H1 (cell line): ENCODE measurements at regions not wholly inside any gene's neighbourhood (a gene's known extent, or its start where the extent isn't known, plus 50 kb on each side); places are given as distances from the start of the nearest gene placed in this dataset.

Experiments used
- ATF3 ChIP-seq: IDR thresholded peaks from 2 replicates; pipeline ENCODE4 v1.6.1; 2011; ENCODE audit warnings: low read depth, mild to moderate bottlenecking, low read length; ENCODE audit not compliant: insufficient read depth
- BACH1 ChIP-seq: IDR thresholded peaks from 2 replicates; pipeline ENCODE4 v1.6.1; 2012; ENCODE audit warnings: low read length, improper control_type of control experiment
- EZH2 ChIP-seq: fragments of 200-600 bp; sonication (generic); IDR thresholded peaks from 2 replicates; pipeline ENCODE4 v1.7.1; 2012; ENCODE audit warnings: low read depth, mild to moderate bottlenecking, moderate library complexity, low read length, inconsistent platforms; ENCODE audit not compliant: severe bottlenecking
- MAFK ChIP-seq: IDR thresholded peaks from 2 replicates; pipeline ENCODE4 v1.6.1; 2012; ENCODE audit warnings: low read depth, mild to moderate bottlenecking, improper control_type of control experiment, low read length
- POLR2A ChIP-seq, 2 experiments: IDR thresholded peaks; 1 replicate in 1 of 2; 2 replicates in 1 of 2; pipeline ENCODE4 v1.6.1; 2011; ENCODE audit warnings: low read depth in 2 of 2, low read length in 2 of 2, mild to moderate bottlenecking in 2 of 2; ENCODE audit errors: control extremely low read depth in 1 of 2
- RXRA ChIP-seq: IDR thresholded peaks from 2 replicates; pipeline ENCODE4 v1.6.1; 2011; ENCODE audit warnings: low read depth, mild to moderate bottlenecking, low read length, moderate library complexity; ENCODE audit not compliant: insufficient read depth
- TAF1 ChIP-seq: IDR thresholded peaks from 2 replicates; pipeline ENCODE4 v1.6.1; 2011; ENCODE audit warnings: mild to moderate bottlenecking, low read depth, low read length
- TBP ChIP-seq: IDR thresholded peaks from 2 replicates; pipeline ENCODE4 v1.6.1; 2011; ENCODE audit warnings: low read depth, low read length, improper control_type of control experiment
- TF ChIP-seq, protein P1 (sequence below), 3 experiments: IDR thresholded peaks; 1 replicate in 2 of 3; 2 replicates in 1 of 3; pipeline versions ENCODE4 v1.5.1 to v1.6.1; 2011; ENCODE audit warnings: low read length in 3 of 3, mild to moderate bottlenecking in 3 of 3, inconsistent platforms in 2 of 3, low read depth in 1 of 3, moderate library complexity in 1 of 3; ENCODE audit not compliant: insufficient read depth in 1 of 3; ENCODE audit errors: control extremely low read depth in 1 of 3
- TF ChIP-seq, protein P2 (sequence below): IDR thresholded peaks from 2 replicates; pipeline ENCODE4 v1.6.1; 2012; ENCODE audit warnings: inconsistent platforms
- TF ChIP-seq, protein P3 (sequence below): IDR thresholded peaks from 2 replicates; pipeline ENCODE4 v1.6.1; 2012; ENCODE audit warnings: low read length, inconsistent platforms

GRCh38 chr14:101229666-101230065, 326.1 kb upstream of the RTL1 start:
- TF ChIP-seq ATF3 (no peak), POLR2A (IDR thresholded peaks at IDR 0.05; ENCODE audit: control extremely low read depth in 1 of 2, low read depth in 2 of 2, low read length in 2 of 2) (no peak), EZH2 (no peak), TBP (no peak), TAF1 (no peak), BACH1 (no peak), MAFK (no peak), RXRA (no peak)
- TF ChIP-seq, protein P1, sequence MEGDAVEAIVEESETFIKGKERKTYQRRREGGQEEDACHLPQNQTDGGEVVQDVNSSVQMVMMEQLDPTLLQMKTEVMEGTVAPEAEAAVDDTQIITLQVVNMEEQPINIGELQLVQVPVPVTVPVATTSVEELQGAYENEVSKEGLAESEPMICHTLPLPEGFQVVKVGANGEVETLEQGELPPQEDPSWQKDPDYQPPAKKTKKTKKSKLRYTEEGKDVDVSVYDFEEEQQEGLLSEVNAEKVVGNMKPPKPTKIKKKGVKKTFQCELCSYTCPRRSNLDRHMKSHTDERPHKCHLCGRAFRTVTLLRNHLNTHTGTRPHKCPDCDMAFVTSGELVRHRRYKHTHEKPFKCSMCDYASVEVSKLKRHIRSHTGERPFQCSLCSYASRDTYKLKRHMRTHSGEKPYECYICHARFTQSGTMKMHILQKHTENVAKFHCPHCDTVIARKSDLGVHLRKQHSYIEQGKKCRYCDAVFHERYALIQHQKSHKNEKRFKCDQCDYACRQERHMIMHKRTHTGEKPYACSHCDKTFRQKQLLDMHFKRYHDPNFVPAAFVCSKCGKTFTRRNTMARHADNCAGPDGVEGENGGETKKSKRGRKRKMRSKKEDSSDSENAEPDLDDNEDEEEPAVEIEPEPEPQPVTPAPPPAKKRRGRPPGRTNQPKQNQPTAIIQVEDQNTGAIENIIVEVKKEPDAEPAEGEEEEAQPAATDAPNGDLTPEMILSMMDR (IDR thresholded peaks at IDR 0.05; ENCODE audit: control extremely low read depth in 1 of 3, insufficient read depth in 1 of 3, low read depth in 1 of 3, low read length in 3 of 3) = no peak
- TF ChIP-seq, protein P2, sequence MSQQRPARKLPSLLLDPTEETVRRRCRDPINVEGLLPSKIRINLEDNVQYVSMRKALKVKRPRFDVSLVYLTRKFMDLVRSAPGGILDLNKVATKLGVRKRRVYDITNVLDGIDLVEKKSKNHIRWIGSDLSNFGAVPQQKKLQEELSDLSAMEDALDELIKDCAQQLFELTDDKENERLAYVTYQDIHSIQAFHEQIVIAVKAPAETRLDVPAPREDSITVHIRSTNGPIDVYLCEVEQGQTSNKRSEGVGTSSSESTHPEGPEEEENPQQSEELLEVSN = no peak
- TF ChIP-seq, protein P3, sequence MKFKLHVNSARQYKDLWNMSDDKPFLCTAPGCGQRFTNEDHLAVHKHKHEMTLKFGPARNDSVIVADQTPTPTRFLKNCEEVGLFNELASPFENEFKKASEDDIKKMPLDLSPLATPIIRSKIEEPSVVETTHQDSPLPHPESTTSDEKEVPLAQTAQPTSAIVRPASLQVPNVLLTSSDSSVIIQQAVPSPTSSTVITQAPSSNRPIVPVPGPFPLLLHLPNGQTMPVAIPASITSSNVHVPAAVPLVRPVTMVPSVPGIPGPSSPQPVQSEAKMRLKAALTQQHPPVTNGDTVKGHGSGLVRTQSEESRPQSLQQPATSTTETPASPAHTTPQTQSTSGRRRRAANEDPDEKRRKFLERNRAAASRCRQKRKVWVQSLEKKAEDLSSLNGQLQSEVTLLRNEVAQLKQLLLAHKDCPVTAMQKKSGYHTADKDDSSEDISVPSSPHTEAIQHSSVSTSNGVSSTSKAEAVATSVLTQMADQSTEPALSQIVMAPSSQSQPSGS = no peak
